HEK293 (cell line): ENCODE measurements at regions not wholly inside any gene's neighbourhood (a gene's known extent, or its start where the extent isn't known, plus 50 kb on each side); places are given as distances from the start of the nearest gene placed in this dataset.

Experiments used
- CTCF ChIA-PET: fragments of 350-600 bp; formaldehyde crosslinking; extraction: SDS; loops from one replicate; lab custom pipeline; 2021; ENCODE audit warnings: antibody characterized with exemption; lab: Yijun Ruan, JAX
- POLR2A ChIA-PET: fragments of 300-600 bp; formaldehyde crosslinking; extraction: SDS; loops from one replicate; lab custom pipeline; 2020; ENCODE audit warnings: antibody characterized with exemption, inconsistent platforms; lab: Yijun Ruan, JAX
- H3K27ac ChIP-seq: fragments of 200-500 bp; sonication (Bioruptor generic); 2 replicates; pipeline ENCODE4 v1.5.1; 2014; ENCODE audit warnings: low read depth, low read length, control low read depth, inconsistent platforms; ENCODE audit errors: extremely low read depth
- H3K36me3 ChIP-seq, 2 experiments: fragments of 200-500 bp in 1 of 2; sonication (Bioruptor generic) in 1 of 2; 1 replicate in 1 of 2; 2 replicates in 1 of 2; pipeline ENCODE4 v1.5.1; 2014 to 2017; ENCODE audit warnings: inconsistent platforms in 2 of 2, low read length in 2 of 2; ENCODE audit not compliant: control insufficient read depth in 2 of 2, insufficient read depth in 1 of 2
- H3K4me1 ChIP-seq: fragments of 200-500 bp; sonication (Bioruptor generic); 2 replicates; pipeline ENCODE4 v1.5.1; 2014; ENCODE audit warnings: mild to moderate bottlenecking, low read length, inconsistent platforms; ENCODE audit not compliant: control insufficient read depth, insufficient read depth
- H3K4me3 ChIP-seq: 2 replicates; pipeline ENCODE4 v1.5.1; 2011; ENCODE audit warnings: low read depth, mild to moderate bottlenecking, control low read depth, low read length, moderate library complexity
- H3K9me3 ChIP-seq: fragments of 200-500 bp; sonication (Bioruptor generic); 2 replicates; pipeline ENCODE4 v1.5.1; 2014; ENCODE audit warnings: low read depth, low read length, inconsistent platforms; ENCODE audit not compliant: control insufficient read depth, insufficient read depth
- BCL6B ChIP-seq: fragments of 450-650 bp; formaldehyde crosslinking; IDR thresholded peaks from 2 replicates; pipeline ENCODE4 v1.5.1; 2017; ENCODE audit warnings: missing biosample characterization, missing genetic modification characterization
- EGR2 ChIP-seq: fragments of 450-650 bp; formaldehyde crosslinking; IDR thresholded peaks from 2 replicates; pipeline ENCODE4 v1.5.1; 2016; ENCODE audit warnings: low read depth, missing biosample characterization, missing genetic modification characterization
- GLIS1 ChIP-seq: fragments of 450-650 bp; formaldehyde crosslinking; IDR thresholded peaks from 2 replicates; pipeline ENCODE4 v1.5.1; 2016; ENCODE audit warnings: missing biosample characterization, missing genetic modification characterization
- IKZF3 ChIP-seq: fragments of 450-650 bp; IDR thresholded peaks from 2 replicates; pipeline ENCODE4 v1.5.0; 2018; ENCODE audit warnings: missing biosample characterization, mild to moderate bottlenecking, missing genetic modification characterization, moderate library complexity
- KLF10 ChIP-seq: fragments of 450-650 bp; IDR thresholded peaks from 2 replicates; pipeline ENCODE4 v1.5.1; 2018; ENCODE audit warnings: missing biosample characterization, mild to moderate bottlenecking, missing genetic modification characterization
- RBAK ChIP-seq: fragments of 450-650 bp; formaldehyde crosslinking; IDR thresholded peaks from 2 replicates; pipeline ENCODE4 v1.5.1; 2016; ENCODE audit warnings: missing biosample characterization, missing genetic modification characterization
- TCF7L2 ChIP-seq: IDR thresholded peaks from 2 replicates; pipeline ENCODE4 v1.6.1; 2011; ENCODE audit warnings: low read depth, mild to moderate bottlenecking, inconsistent platforms, low read length, moderate library complexity, borderline replicate concordance
- ZBTB1 ChIP-seq: fragments of 450-650 bp; formaldehyde crosslinking; IDR thresholded peaks from 2 replicates; pipeline ENCODE4 v1.5.1; 2016; ENCODE audit warnings: missing biosample characterization, missing genetic modification characterization
- ZFP41 ChIP-seq: fragments of 450-650 bp; formaldehyde crosslinking; IDR thresholded peaks from 2 replicates; pipeline ENCODE4 v1.5.1; 2016; ENCODE audit warnings: missing biosample characterization, missing genetic modification characterization, borderline replicate concordance
- ZNF121 ChIP-seq: fragments of 450-650 bp; formaldehyde crosslinking; IDR thresholded peaks from 2 replicates; pipeline ENCODE4 v1.5.1; 2016; ENCODE audit warnings: missing biosample characterization, missing genetic modification characterization
- ZNF19 ChIP-seq: fragments of 450-650 bp; formaldehyde crosslinking; IDR thresholded peaks from 2 replicates; pipeline ENCODE4; 2016; ENCODE audit warnings: missing biosample characterization, missing genetic modification characterization, low read depth
- ZNF280D ChIP-seq: fragments of 450-650 bp; formaldehyde crosslinking; IDR thresholded peaks from 2 replicates; pipeline ENCODE4 v1.5.1; 2016; ENCODE audit warnings: missing biosample characterization, missing genetic modification characterization
- ZNF341 ChIP-seq: fragments of 450-650 bp; formaldehyde crosslinking; IDR thresholded peaks from 2 replicates; pipeline ENCODE4; 2016; ENCODE audit warnings: low read depth, missing biosample characterization, missing genetic modification characterization
- ZNF639 ChIP-seq: fragments of 450-650 bp; formaldehyde crosslinking; IDR thresholded peaks from 2 replicates; pipeline ENCODE4 v1.5.1; 2016; ENCODE audit warnings: missing biosample characterization, missing genetic modification characterization
- ZSCAN4 ChIP-seq: fragments of 450-650 bp; formaldehyde crosslinking; IDR thresholded peaks from 2 replicates; pipeline ENCODE4 v1.5.1; 2017; ENCODE audit warnings: missing biosample characterization, missing genetic modification characterization
- ZSCAN5A ChIP-seq: fragments of 450-650 bp; formaldehyde crosslinking; IDR thresholded peaks from 2 replicates; pipeline ENCODE4 v1.5.1; 2016; ENCODE audit warnings: missing biosample characterization, missing genetic modification characterization
- TF ChIP-seq, protein P1 (sequence below): fragments of 450-650 bp; formaldehyde crosslinking; IDR thresholded peaks from 2 replicates; pipeline ENCODE4 v1.5.1; 2016; ENCODE audit warnings: missing biosample characterization, missing genetic modification characterization
- TF ChIP-seq, protein P2 (sequence below): fragments of 450-650 bp; formaldehyde crosslinking; IDR thresholded peaks from 2 replicates; pipeline ENCODE4 v1.5.1; 2016; ENCODE audit warnings: missing biosample characterization, missing genetic modification characterization

DNA sequence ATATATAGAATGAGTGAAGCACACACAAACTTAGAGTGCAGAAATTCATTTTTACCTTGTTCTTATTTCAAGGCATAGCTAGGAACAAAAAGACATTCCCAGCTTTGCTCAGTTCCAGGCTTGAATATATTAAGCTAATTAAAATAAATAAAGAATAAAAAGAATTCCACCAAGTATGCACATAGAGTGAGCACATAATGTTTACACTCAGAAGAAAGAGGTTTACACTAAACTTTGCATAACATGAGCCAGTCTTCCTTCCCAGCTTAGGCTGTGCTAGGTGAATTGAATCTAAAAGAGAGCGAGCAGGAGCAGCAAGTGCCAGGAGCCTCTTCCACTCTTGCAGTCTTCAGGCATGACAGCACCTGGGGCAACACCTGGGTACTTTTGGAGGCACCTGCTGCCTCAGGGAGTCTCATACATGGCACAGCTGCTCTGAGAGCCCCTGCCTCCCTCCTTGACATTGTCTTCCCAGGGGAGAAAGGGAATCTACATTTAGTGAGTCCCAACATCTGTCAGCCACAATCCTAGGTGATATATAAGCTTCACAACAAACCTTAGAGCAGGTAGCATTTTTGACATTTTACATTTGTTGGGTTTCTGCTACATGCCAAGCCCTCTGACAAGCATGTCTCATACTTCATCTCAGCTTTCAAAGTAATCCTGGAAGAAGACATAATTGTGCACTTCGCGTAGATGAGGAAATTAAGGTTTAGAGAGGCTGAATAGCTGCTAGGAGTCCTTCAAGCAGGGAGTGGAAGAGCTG is 732.7 kb upstream of the TENM4 start (continued):
- TF ChIP-seq EGR2 (tag by site-specific recombination) (no peak), RBAK (tag by site-specific recombination) (no peak)

- ChIA-PET POLR2A (no interaction called here), CTCF (no interaction called here)
- Histone ChIP-seq H3K36me3 (no peaks in the 10 kb centered on the region), H3K4me3 (no peak overlapping the region), H3K9me3 (no peaks in the 10 kb centered on the region), H3K4me1 (no peaks in the 10 kb centered on the region), H3K27ac (no peak overlapping the region)
- TF ChIP-seq BCL6B (no peak), ZFP41 (tag by site-specific recombination) (no peak), RBAK (tag by site-specific recombination) (no peak), ZNF19 (tag by site-specific recombination) (no peak), TCF7L2 (no peak), ZNF639 (tag by site-specific recombination) (no peak), KLF10 (tag by site-specific recombination) (no peak), ZSCAN4 (no peak), GLIS1 (tag by site-specific recombination) (no peak), ZSCAN5A (no peak), ZNF280D (tag by site-specific recombination) (no peak), ZNF121 (tag by site-specific recombination) (no peak), ZNF341 (tag by site-specific recombination) (no peak), IKZF3 (tag by site-specific recombination) (no peak), ZBTB1 (tag by site-specific recombination) (no peak)
- TF ChIP-seq, protein P1, sequence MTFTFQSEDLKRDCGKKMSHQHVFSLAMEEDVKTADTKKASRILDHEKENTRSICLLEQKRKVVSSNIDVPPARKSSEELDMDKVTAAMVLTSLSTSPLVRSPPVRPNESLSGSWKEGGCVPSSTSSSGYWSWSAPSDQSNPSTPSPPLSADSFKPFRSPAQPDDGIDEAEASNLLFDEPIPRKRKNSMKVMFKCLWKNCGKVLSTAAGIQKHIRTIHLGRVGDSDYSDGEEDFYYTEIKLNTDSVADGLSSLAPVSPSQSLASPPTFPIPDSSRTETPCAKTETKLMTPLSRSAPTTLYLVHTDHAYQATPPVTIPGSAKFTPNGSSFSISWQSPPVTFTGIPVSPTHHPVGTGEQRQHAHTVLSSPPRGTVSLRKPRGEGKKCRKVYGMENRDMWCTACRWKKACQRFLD (tag by site-specific recombination): no peak
- TF ChIP-seq, protein P2, sequence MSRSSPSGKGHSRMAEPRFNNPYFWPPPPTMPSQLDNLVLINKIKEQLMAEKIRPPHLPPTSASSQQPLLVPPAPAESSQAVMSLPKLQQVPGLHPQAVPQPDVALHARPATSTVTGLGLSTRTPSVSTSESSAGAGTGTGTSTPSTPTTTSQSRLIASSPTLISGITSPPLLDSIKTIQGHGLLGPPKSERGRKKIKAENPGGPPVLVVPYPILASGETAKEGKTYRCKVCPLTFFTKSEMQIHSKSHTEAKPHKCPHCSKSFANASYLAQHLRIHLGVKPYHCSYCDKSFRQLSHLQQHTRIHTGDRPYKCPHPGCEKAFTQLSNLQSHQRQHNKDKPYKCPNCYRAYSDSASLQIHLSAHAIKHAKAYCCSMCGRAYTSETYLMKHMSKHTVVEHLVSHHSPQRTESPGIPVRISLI (tag by site-specific recombination): no peak
Observed at GRCh38 chr11:80168796-80169195, 728.0 kb upstream of the TENM4 start.
